Body of pancreas (tissue), 4 donors: ENCODE measurements at regions not wholly inside any gene's neighbourhood (a gene's known extent, or its start where the extent isn't known, plus 50 kb on each side); places are given as distances from the start of the nearest gene placed in this dataset.

Experiments
- POLR2A ChIP-seq, 3 donors: fragments of 450-650 bp; IDR thresholded peaks; one replicate each; pipeline ENCODE4 v1.6.1; 2016; ENCODE audit warnings: antibody characterized with exemption in 3 of 3, mild to moderate bottlenecking in 2 of 3
- TF ChIP-seq, protein P1 (sequence below), 7 experiments: fragments of 450-650 bp in 4 of 7; fragments of 200-600 bp in 3 of 7; sonication (generic) in 3 of 7; IDR thresholded peaks; one replicate each; pipeline ENCODE4 v1.5.1; 2016 to 2019; ENCODE audit warnings: antibody characterized with exemption in 7 of 7

DNA sequence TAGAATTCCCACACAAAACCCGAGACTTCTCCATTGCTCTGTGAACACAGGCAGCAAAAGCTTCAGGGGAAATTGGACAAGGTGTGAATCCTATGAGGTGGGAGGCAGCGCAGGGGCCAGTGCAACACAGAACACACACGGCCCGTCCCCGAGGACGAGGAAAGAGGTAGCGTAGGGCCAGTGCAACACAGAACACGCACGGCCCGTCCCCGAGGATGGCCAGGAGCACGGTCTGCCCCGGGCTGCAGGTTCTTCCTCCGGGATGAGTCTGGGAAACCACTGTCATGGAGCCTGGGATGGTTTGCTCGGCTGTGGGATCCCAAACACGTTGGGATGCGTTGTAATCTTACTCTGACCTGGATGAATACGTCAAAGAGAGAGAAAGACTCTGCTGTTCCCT, 432.1 kb downstream of the GLRX3 start:
- TF ChIP-seq, protein P1, sequence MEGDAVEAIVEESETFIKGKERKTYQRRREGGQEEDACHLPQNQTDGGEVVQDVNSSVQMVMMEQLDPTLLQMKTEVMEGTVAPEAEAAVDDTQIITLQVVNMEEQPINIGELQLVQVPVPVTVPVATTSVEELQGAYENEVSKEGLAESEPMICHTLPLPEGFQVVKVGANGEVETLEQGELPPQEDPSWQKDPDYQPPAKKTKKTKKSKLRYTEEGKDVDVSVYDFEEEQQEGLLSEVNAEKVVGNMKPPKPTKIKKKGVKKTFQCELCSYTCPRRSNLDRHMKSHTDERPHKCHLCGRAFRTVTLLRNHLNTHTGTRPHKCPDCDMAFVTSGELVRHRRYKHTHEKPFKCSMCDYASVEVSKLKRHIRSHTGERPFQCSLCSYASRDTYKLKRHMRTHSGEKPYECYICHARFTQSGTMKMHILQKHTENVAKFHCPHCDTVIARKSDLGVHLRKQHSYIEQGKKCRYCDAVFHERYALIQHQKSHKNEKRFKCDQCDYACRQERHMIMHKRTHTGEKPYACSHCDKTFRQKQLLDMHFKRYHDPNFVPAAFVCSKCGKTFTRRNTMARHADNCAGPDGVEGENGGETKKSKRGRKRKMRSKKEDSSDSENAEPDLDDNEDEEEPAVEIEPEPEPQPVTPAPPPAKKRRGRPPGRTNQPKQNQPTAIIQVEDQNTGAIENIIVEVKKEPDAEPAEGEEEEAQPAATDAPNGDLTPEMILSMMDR (IDR thresholded peaks at IDR 0.05): no peak
- TF ChIP-seq POLR2A (IDR thresholded peaks at IDR 0.05): no peak
